ENCODE measurements at regions not wholly inside any gene's neighbourhood (a gene's known extent, or its start where the extent isn't known, plus 50 kb on each side); places are given as distances from the start of the nearest gene placed in this dataset.
"Not testable (repeated sequence)": the region's sequence is repeated elsewhere in the genome, so short reads cannot be mapped to it uniquely, and the experiment has no call there.

DNA sequence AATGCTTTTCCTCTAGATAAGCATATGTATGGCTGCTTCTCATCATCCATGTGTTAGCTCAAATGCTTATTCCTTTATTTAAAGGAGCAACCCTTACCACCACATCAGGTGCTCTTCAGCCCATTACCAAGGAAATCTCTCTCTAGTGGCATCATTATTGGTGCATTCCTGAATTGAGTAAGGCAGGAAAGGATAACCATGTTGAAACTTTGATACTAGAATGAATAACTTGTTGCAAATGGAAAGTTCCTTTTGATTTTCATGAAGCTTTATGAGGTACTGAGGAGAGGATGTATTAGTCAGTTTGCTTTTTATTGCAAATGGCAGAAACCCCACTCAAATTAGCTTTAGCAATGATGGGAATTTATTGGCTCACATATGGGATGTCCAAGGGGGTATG is 212.3 kb upstream of the FGF13 start:
- DNase-seq, result no peak

DNA sequence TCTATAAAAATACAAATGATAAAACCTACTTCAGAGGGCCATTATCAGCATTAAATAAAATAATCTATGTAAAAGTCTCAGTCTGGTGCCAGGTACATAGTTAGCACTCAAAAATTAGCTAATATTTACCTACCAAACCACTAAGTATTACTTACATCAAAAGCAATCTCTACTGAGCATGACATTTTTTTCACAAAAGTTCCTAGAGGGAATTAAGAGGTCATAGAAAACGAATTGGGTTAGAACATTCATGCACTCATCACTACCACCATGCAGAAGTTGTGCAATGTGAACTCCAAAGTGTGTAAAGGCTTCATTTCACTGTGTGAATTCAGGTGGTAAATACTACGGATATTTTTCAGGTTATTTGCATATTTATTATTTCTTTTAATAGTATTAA is 209.5 kb upstream of the FGF13 start:
- no peak for DNase-seq

DNA sequence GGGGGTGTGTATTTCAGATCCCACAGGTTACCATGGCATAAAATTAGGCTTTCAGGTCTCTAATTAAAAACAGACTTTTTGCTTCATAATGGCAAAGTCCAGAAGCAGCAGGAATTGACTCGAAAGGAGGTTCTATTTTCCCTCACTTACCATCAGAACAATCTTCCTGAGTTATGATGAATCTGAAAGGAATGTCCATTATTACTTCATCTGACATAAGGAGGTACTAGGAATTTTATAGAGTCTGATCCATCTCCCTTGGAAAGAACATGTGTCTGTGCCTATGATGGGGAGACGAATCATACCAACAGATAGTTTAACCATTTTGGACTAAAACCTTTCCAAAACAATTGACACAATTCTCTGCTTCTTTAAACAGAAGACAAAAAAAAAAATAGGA is 206.3 kb upstream of the FGF13 start:
- DNase-seq, result no peak

DNA sequence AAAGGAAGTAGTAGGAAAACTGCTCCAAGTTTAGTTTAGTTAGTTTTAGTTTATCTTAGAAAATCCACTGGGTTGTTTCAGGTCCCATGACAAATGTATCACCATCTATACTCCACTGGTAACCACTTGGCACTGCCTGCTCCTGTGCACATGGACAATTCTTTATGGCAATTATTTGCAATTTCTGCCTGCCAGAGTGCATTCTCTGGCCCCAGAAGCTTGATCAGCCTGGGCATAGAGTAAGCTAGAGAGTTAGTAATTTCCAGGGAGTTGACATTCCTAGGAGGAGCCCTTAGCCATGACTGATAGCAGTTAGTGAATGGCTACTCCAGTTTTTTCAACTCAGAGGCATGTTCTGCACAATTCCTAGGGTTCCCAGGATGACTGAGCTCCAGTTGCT is 203.2 kb upstream of the FGF13 start:
- DNase-seq, result no peak

DNA sequence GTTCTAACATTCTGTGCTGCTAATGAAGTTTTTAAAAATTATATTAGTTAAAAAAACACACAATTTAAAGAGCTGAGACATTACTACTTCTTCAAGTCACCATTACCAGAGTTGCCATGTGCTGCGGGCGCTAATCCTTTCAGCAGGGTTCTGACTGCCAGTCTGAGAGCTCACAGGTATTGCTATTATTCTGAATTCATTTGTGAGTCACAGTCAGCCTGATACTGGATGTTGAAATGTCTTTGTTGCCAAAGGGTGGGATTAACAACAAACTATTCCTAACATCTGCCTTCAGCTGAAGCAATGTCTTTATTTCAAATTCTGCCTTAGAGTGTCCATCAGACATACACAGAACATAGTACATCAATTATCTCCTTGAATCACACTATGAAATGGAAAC is 197.1 kb upstream of the FGF13 start:
- DNase-seq, result no peak

DNA sequence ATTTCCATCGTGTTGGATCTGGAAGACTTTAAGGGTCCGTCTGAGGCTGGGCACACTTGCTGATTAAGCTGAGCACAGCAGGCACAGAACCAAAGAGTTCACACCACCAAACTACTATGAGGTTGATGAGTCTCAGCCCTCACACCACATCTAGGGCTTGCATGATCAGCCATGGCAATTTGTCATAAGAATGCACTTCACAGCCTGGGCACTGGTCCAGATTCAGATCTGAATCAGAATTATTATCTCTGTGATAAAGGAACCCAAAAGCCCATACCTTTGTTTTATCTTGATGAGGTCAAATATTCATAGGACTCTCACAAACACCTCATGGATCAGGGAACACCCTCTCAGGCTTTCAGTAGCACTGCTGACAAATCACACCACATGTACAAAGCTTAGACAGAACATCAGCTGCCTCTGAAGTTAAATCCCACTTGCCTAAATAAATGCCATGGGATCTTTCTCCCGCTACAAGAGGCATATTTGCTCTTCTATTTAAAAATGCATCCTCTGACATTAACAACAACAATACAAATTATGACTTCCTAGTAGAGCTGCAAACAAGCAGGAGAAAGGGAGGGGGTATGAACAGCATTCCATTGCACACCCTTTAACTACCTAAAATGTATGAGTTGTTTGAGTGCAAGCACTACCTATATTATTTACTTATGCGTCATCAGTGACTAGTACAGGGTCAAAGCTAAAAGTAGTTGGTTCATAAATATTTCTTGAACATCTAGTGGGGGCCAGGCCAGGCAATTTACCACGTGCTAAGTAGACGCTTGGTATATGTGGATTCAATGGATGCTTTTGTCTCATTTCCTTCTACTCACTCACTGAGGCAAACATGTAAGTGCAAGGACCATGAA is 186.3 kb upstream of the FGF13 start:
- DNase-seq, result no peak

DNA sequence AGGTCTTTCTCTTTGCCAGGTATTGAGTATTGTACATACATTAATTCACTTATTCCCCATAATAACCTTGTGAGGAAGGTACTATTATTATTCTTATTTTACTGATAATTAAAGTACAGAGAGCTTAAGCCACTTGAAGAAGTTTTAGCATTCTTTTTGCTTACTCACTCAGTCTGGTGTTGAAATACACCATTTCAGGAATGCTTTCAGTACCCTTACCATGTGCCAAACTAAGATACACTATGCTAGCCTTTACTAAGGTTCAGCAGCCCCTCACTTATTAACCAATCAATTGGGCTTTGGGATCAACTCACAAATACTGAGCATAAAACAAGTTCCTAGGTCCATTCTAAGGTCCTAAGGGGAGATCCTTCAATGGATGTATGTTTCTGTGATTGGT is 179.0 kb upstream of the FGF13 start:
- no peak for DNase-seq

DNA sequence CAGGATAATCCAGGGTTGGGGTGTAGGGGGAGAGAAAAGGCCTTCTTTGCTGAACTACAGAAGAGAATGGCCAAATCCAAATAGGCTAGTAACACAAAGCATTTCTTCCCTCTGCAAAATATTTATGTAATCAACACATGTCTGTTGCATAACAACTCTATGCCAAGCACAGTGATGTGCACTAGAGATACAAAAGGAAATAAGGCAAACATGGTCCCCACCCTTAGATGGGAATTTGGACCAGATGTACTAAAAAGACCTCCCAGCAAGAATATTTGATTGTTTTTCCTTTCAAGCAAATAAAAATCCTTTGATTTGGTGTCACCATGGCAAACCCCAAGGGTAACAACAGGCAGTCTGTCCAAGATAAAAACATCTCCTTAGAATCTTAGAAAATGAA is 177.6 kb upstream of the FGF13 start:
- DNase-seq, result no peak

DNA sequence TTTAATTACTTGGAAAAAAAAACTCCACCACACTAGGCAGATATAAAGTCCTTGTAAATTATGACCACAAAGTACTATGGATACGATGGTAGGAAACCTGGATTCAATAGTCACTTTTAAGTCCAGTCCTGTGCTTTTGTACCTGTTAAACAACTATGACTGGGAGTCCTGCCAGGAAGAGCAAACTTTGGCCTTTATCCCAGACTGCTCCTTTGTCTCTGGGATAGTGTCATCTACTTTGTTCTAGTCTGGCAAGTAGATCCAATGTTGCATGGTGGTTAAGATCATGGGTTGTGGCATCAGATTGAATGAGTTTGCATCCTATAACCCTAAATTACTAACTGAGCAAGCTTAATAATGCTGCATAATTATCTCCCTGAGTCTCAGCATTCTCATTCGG is 175.3 kb upstream of the FGF13 start:
- DNase-seq, result no peak

DNA sequence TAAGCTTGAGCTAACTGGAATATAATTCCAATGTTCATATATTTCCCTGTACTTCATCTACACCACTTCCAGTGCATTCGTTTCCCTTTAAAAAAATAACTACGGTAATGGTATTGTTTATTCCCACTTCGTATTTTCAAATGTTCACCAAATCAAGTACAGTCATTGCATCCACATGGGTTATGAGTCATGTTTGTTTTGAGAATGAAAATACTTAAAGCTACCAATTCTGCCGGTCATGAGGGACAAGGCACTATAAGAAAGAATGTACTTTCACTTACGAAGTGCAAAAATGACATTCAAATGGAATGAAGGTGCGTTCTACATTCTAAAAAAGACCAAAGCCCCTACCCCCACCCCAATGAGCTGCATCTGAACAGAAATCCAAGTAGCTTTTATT is 174.4 kb upstream of the FGF13 start:
- no peak for DNase-seq

DNA sequence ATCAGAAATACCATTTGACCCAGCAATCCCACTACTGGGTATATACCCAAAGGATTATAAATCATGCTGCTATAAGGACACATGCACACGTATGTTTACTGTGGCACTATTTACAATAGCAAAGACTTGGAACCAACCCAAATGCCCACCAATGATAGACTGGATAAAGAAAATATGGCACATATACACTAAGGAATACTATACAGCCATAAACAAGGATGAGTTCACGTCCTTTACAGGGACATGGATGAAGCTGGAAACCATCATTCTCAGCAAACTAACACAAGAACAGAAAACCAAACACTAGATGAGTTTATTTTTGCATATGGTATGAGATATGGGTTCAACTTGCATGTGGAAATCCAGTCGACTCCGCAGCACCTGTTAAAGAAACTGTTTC is 168.8 kb upstream of the FGF13 start:
- not testable (repeated sequence) for DNase-seq

DNA sequence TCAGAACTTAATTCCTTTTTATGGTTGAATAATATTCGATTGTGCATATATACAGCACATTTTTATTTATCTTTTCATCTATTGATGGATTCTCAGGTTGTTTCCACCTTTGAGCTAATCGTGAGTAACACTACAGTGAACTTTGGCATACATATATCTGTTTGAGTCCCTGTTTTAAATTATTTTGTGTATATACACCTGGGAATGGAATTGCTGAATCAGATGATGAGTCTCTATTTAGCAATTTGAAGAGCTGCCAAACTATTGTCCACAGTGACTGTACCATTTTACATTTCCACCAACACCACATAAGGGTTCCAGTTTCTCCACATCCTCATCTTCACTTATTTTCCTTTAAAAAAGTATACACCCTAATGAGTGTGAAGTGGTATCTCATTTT is 166.2 kb upstream of the FGF13 start:
- no peak for DNase-seq

DNA sequence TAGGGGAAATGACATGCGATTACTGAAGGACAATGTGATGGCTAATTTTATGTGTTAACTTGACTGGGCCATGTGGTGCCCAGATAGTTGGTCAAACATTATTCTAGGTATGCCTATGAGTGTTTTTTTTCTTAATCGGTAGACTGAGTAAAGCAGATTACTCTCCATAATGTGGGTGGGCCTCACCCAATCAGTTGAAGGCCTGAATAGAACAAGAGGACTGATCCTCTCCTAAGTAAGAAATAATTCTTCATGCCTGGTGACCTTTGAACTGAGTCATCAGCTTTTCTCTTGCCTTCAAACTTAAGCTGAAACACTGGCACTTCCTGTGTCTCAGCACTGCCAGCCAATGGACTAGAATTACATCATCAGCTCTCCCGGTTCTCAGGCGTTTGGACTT is 164.0 kb upstream of the FGF13 start:
- DNase-seq, result no peak

DNA sequence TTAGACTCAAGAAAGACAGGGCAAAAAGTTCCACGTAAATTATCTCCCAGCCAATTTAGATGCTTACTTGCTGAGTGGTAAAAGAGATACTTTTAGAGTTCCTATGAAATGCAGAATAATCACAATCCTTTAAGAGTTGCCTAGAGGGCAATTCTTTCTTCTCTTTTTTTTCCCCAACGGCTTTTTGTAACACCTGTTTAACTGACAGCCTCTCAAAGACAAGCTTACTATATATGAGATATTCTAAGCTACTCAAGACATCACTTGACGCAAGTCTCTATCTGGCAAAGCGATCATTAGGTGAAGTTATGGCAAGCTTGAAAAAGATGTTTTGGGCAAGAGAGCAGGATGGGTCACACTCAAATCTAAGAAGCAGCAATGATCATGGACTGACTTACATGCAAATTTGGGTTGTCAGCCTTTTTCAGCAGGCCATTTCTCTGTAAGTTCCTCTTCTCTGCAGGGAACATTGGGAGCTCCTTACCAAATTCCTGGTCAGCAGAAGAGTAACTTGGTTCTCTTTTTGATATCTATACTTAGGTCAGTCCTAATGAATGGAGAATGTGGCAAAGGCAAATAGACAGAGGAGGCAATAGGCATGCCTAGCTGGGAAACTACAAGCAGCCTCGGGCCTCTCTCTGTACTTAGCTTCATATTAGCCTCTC is 162.9 kb upstream of the FGF13 start:
- DNase-seq, result no peak

DNA sequence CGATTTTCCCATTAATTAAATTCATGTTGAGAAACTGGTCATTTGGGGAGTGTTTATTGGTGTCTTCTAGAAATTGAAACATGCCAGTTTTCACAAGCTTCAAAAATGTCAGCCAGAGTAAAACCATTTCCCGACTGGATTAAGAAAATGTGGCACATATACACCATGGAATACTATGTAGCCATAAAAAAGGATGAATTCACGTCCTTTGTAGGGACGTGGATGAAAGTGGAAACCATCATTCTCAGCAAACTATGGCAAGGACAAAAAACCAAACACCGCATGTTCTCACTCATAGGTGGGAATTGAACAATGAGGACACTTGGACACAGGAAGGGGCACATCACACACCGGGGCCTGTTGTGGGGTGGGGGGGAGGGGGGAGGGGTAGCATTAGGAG is 162.1 kb upstream of the FGF13 start:
- not testable (repeated sequence) for DNase-seq

DNA sequence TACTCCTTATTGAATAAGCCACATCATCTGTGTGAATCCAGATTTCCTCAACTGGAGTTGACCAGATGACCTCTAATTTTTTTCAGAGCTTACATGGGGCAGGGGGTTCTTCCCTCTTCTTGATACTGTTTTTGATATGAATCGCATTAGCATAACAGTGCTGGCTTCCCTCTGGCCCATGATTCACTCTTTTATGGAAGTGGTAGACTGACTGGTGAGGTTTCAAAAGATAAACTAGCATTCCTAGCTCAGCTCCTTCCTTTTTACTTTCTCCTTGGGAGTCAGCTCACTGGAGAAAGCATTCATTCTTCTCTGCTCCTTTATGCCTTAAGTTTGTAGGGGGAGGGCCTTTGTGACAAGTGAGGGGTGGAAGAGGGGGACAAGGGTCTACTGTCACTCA is 161.0 kb upstream of the FGF13 start:
- no peak for DNase-seq

DNA sequence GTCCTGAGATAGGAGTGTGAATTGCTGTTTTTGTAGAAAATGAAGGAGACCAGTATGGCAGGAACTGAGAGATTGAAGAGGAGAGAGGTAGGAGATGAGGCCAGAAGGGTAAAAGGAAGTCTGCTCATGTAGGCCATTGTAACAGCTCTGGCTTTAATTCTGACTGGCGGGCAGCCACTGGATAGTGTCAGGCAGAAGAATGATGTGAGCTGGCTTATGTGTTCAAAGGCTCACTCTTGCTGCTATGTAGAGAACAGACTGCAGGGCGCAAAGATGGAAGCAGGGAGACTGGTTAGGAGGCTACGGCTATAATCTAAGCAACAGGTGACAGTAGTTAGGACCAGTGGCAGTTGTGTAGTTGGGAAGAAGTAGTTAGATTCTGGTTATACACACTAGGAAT is 160.2 kb upstream of the FGF13 start:
- DNase-seq, result no peak

DNA sequence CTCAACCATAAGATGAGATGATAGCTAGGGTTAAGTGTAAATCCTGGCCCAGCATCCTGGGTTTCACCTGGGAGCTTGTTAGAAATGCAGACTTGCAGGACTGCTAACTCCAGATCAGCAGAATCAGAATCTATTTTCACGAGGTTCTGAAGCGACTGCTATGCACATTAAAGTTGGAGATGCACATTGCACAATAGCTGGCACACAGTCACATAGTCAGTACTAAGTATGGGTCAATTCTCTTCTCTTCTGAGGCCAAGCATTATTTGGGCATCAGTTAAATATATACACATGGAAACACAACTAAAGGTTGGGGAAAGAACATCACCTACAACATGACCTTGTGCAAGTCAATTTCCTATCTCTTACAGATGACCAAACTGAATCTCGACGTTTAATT is 155.1 kb upstream of the FGF13 start:
- DNase-seq, result no peak

DNA sequence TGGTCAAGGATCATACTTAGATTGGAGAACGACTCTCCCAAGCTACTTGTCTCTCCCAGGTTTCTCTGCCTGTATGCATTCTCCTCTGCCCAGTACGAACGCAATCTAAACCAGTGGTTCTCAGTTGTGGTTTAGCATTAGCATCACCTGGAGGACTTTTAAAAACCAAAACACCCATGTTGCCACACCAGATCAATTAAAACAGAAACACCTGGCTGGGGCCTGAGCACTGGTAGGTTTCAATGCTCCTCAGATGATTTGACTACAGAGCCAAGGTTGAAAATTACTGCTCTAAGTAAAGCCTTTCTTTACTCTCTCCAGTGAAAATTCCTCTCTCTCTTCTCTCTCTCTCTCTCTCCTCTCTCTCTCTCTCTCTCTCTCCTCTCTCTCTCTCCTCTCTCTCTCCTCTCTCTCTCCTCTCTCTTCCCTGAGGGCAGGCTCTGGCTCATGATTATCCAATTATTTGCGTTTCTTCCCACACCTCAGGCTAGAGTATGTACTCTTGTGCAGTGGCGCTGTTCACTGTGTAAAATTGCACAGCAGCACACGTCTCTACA is 153.7 kb upstream of the FGF13 start:
- no peak for DNase-seq

DNA sequence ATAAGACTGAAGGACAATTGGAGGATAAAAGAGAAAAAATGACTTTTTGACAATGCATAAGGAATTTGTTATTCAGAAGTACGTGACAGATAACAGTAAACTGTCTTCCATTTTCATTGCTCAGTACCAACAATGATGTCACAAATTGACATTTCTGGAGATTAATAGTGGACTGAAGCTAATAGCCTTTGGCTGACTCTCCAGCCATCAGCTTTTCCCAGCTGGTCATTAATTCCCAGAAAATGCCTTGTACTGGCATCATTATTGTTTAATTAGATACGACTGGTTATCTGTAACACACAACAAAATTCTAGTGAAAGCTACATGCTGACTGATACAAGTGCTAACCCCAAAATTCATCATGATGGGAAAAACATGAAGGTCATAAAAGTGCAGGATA is 147.9 kb upstream of the FGF13 start:
- DNase-seq, result no peak

DNA sequence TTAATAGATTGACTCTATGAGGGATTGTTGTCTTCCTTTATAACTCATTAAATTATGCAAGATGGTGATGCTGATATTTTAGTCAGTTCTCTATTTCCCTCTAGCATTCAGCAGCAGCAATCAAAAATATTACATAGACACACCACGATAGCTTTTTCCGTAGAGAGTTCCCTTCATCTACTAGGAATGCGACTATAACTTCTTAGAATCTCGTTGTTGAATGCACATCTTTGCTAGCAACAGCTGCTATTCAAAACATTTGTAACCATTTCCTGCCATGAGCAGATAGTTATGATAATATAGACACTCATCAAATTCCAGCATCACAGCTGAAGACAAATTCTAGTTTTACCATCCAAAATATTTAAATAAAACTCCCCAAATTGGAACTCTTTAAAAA is 147.4 kb upstream of the FGF13 start:
- no peak for DNase-seq

DNA sequence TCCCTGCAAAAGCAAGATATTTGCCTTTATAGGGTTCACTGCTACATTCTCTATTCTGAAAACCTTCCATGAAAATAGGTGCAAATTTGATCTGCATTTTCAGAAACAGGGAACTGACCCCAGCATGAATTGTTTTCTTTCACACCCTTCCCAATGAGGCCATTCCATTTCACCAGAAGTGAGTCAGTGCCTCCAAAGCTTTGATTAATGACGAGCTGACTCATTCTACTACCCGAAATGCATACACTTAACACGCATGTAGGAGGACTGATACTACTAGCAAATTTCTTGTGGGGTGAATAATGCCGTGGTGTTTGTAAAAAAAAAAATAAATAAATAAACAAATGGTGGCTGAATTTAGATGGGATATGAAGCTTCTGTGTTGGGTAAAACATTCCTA is 146.9 kb upstream of the FGF13 start:
- DNase-seq, result no peak

DNA sequence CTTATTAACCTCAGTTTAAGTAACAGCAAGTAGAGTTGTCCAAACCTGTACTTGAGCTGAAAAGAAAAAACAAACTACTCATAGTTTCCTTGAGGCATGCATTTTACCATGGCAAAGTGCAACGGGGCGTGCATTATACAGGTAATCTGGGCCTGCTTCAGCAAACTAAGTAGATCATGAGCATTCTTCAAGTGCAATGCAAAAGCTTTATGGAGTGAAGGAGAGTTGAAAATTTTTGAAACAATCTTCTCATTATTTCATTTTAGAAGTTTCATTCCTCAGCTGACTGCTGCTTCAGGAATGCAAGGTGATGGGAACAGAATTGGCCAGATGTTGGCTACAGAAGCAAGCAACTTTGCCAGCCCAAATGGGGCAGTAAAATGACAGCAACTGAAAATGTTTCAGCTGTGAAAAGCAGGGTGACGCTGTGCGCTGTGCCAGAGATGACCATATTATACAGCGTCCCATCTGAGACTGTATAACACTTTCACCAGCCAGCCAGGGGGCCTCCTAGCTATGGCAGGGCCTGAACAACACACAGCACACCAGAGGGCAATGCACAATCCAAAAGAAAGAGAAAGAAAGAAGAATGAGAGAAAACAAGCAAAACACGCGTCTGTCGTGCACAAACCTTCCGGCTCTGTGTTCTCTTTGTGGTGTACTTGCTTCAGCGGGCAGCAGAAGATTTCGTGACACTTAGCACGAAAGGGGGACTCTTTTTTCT is 145.5 kb upstream of the FGF13 start:
- no peak for DNase-seq

DNA sequence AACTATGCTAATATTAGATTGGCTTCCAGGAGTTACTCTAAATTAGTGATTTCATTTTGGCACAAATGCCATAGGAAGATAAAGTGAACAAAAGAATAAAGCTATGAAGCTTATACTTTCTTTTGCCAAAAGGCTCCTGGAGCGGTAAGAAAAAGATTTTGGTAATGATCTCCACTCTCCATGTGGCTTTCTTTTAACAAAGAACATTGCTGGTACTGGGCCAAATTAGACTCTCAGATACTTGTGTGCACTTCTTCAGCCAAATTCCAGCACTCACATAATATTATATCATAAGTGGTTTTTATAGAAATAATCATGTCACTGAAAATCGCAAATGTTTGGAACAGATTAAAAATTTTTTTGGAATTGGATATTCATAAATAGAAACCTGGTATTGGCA is 142.4 kb upstream of the FGF13 start:
- no peak for DNase-seq
